Stomach (tissue), 4 donors: ENCODE measurements at regions not wholly inside any gene's neighbourhood (a gene's known extent, or its start where the extent isn't known, plus 50 kb on each side); places are given as distances from the start of the nearest gene placed in this dataset.

Experiments used
- CTCF ChIP-seq, 7 experiments: fragments of 450-650 bp in 4 of 7; fragments of 200-600 bp in 3 of 7; sonication (generic) in 3 of 7; IDR thresholded peaks; one replicate each; pipeline ENCODE4 v1.5.1; 2016 to 2019; ENCODE audit warnings: antibody characterized with exemption in 7 of 7, control low read depth in 2 of 7, mild to moderate bottlenecking in 1 of 7
- POLR2A ChIP-seq, 4 donors: fragments of 450-650 bp; IDR thresholded peaks; one replicate each; pipeline ENCODE4 v1.6.1; 2016; ENCODE audit warnings: antibody characterized with exemption in 4 of 4, control low read depth in 2 of 4, mild to moderate bottlenecking in 1 of 4, moderate library complexity in 1 of 4

- no peak for TF ChIP-seq CTCF (IDR thresholded peaks at IDR 0.05)
- TF ChIP-seq POLR2A (IDR thresholded peaks at IDR 0.05), result no peak
Measured at GRCh38 chr6:99833034-99833433, 161.0 kb downstream of the MCHR2 start.
